Hepatocyte (in vitro differentiated cells): ENCODE measurements at regions not wholly inside any gene's neighbourhood (a gene's known extent, or its start where the extent isn't known, plus 50 kb on each side); places are given as distances from the start of the nearest gene placed in this dataset.

Experiments
- EZH2phosphoT487 ChIP-seq: fragments of 200-600 bp; sonication (generic); IDR thresholded peaks from one replicate; pipeline ENCODE4 v1.6.1; 2018; ENCODE audit warnings: antibody characterized with exemption, mild to moderate bottlenecking, low read depth, moderate library complexity; ENCODE audit not compliant: unreplicated experiment, severe bottlenecking
- TF ChIP-seq, protein P1 (sequence below): fragments of 200-600 bp; sonication (generic); IDR thresholded peaks from 2 replicates; pipeline ENCODE4 v1.5.1; 2016; ENCODE audit warnings: antibody characterized with exemption, mild to moderate bottlenecking; ENCODE audit not compliant: poor library complexity

DNA sequence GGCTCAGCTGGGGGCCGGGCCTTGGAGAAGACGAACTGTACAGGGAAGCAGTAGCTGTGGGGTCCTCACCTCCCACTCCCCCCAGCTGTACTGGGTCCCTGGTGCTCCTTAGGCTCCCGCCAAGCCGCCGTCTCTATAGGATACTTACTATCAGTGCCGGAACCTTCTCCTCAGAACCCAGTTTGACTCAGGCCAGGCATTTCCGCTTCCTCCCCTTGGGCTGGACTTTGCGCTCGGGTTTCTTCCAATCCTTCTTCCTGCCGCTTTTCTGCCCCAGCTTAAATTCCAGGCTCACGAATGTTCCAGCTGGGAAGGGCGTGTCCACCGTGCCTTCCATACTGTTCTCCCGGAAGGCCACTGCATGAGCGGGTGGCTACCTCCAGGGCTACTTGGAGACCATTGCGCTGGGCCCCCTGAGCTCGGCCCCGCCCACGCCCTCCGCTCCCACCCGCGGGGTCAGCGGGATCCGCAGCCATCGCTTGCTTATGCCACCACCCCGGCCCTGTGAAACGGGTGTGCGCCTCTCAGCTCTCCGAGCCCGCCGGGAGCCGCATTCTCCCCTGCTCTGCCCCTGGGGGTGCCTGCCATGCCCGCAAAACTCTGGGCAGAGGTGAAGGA lies 1795.9 kb downstream of the TP53TG3F start:
- TF ChIP-seq, protein P1, sequence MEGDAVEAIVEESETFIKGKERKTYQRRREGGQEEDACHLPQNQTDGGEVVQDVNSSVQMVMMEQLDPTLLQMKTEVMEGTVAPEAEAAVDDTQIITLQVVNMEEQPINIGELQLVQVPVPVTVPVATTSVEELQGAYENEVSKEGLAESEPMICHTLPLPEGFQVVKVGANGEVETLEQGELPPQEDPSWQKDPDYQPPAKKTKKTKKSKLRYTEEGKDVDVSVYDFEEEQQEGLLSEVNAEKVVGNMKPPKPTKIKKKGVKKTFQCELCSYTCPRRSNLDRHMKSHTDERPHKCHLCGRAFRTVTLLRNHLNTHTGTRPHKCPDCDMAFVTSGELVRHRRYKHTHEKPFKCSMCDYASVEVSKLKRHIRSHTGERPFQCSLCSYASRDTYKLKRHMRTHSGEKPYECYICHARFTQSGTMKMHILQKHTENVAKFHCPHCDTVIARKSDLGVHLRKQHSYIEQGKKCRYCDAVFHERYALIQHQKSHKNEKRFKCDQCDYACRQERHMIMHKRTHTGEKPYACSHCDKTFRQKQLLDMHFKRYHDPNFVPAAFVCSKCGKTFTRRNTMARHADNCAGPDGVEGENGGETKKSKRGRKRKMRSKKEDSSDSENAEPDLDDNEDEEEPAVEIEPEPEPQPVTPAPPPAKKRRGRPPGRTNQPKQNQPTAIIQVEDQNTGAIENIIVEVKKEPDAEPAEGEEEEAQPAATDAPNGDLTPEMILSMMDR: no peak
- TF ChIP-seq EZH2phosphoT487: no peak
